ENCODE measurements at regions not wholly inside any gene's neighbourhood (a gene's known extent, or its start where the extent isn't known, plus 50 kb on each side); places are given as distances from the start of the nearest gene placed in this dataset.

GRCh38 chr11:91133361-91133760 is 910.5 kb upstream of the CHORDC1 start:
- Histone ChIP-seq H3K36me3 (ENCODE audit: control insufficient read depth in 2 of 2, insufficient read depth in 2 of 2, low read length in 1 of 2) (no peaks in the 10 kb centered on the region), H3K27ac (ENCODE audit: low read depth in 2 of 2, low read length in 1 of 2) (no peak overlapping the region), H3K27me3 (ENCODE audit: control insufficient read depth in 1 of 2, insufficient read depth in 2 of 2, low read length in 2 of 2) (no peaks in the 10 kb centered on the region), H3K9me3 (ENCODE audit: control insufficient read depth in 2 of 2, insufficient read depth in 1 of 2, low read depth in 1 of 2, low read length in 1 of 2) (no peaks in the 10 kb centered on the region), H3K4me1 (ENCODE audit: control insufficient read depth in 2 of 2, insufficient read depth in 2 of 2, low read length in 1 of 2) (no peaks in the 10 kb centered on the region), H3K4me3 (ENCODE audit: low read depth in 1 of 2, low read length in 2 of 2) (no peak overlapping the region)

GRCh38 chr11:91129596-91129995 is 906.7 kb upstream of the CHORDC1 start:
- Histone ChIP-seq H3K27ac (ENCODE audit: low read depth in 2 of 2, low read length in 1 of 2) (no peak overlapping the region), H3K27me3 (ENCODE audit: control insufficient read depth in 1 of 2, insufficient read depth in 2 of 2, low read length in 2 of 2) (no peaks in the 10 kb centered on the region), H3K4me1 (ENCODE audit: control insufficient read depth in 2 of 2, insufficient read depth in 2 of 2, low read length in 1 of 2) (no peaks in the 10 kb centered on the region), H3K9me3 (ENCODE audit: control insufficient read depth in 2 of 2, insufficient read depth in 1 of 2, low read depth in 1 of 2, low read length in 1 of 2) (no peaks in the 10 kb centered on the region), H3K36me3 (ENCODE audit: control insufficient read depth in 2 of 2, insufficient read depth in 2 of 2, low read length in 1 of 2) (no peaks in the 10 kb centered on the region), H3K4me3 (ENCODE audit: low read depth in 1 of 2, low read length in 2 of 2) (no peak overlapping the region)
- 63 to 85% methylated on average over 3 of the region's 3 CpGs for WGBS, 2 donors

- Histone ChIP-seq H3K36me3 (ENCODE audit: control insufficient read depth in 2 of 2, insufficient read depth in 2 of 2, low read length in 1 of 2) (no peaks in the 10 kb centered on the region), H3K27ac (ENCODE audit: low read depth in 2 of 2, low read length in 1 of 2) (no peak overlapping the region), H3K27me3 (ENCODE audit: control insufficient read depth in 1 of 2, insufficient read depth in 2 of 2, low read length in 2 of 2) (no peaks in the 10 kb centered on the region), H3K4me1 (ENCODE audit: control insufficient read depth in 2 of 2, insufficient read depth in 2 of 2, low read length in 1 of 2) (no peaks in the 10 kb centered on the region), H3K4me3 (ENCODE audit: low read depth in 1 of 2, low read length in 2 of 2) (no peak overlapping the region), H3K9me3 (ENCODE audit: control insufficient read depth in 2 of 2, insufficient read depth in 1 of 2, low read depth in 1 of 2, low read length in 1 of 2) (no peaks in the 10 kb centered on the region)
- 80 to 84% methylated on average over 1 of the region's 1 CpG for WGBS, 2 donors
Observed at GRCh38 chr11:91124363-91124762, 901.5 kb upstream of the CHORDC1 start.

GRCh38 chr11:91115116-91115515 is 892.3 kb upstream of the CHORDC1 start:
- H3K4me3 ChIP-seq (ENCODE audit: low read depth in 1 of 2, low read length in 2 of 2) = no peak overlapping the region

GRCh38 chr11:91104237-91104636 is 881.4 kb upstream of the CHORDC1 start:
- Histone ChIP-seq H3K36me3 (ENCODE audit: control insufficient read depth in 2 of 2, insufficient read depth in 2 of 2, low read length in 1 of 2) (no peaks in the 10 kb centered on the region), H3K27ac (ENCODE audit: low read depth in 2 of 2, low read length in 1 of 2) (no peak overlapping the region), H3K4me1 (ENCODE audit: control insufficient read depth in 2 of 2, insufficient read depth in 2 of 2, low read length in 1 of 2) (no peaks in the 10 kb centered on the region), H3K27me3 (ENCODE audit: control insufficient read depth in 1 of 2, insufficient read depth in 2 of 2, low read length in 2 of 2) (no peaks in the 10 kb centered on the region), H3K9me3 (ENCODE audit: control insufficient read depth in 2 of 2, insufficient read depth in 1 of 2, low read depth in 1 of 2, low read length in 1 of 2) (no peaks in the 10 kb centered on the region), H3K4me3 (ENCODE audit: low read depth in 1 of 2, low read length in 2 of 2) (no peak overlapping the region)
- 37 to 41% methylated on average over 2 of the region's 2 CpGs for WGBS, 2 donors

More at GRCh38 chr11:91115116-91115515, 892.3 kb upstream of the CHORDC1 start:
- H3K4me1 ChIP-seq (ENCODE audit: control insufficient read depth in 2 of 2, insufficient read depth in 2 of 2, low read length in 1 of 2) = no peaks in the 10 kb centered on the region
- no peak overlapping the region for H3K27ac ChIP-seq (ENCODE audit: low read depth in 2 of 2, low read length in 1 of 2)
- 32 to 48% methylated on average over 1 of the region's 1 CpG for whole genome bisulfite sequencing, 2 donors
- no peaks in the 10 kb centered on the region for H3K9me3 ChIP-seq (ENCODE audit: control insufficient read depth in 2 of 2, insufficient read depth in 1 of 2, low read depth in 1 of 2, low read length in 1 of 2)
- no peaks in the 10 kb centered on the region for H3K36me3 ChIP-seq (ENCODE audit: control insufficient read depth in 2 of 2, insufficient read depth in 2 of 2, low read length in 1 of 2)
- H3K27me3 ChIP-seq (ENCODE audit: control insufficient read depth in 1 of 2, insufficient read depth in 2 of 2, low read length in 2 of 2) = no peaks in the 10 kb centered on the region

- no peaks in the 10 kb centered on the region for H3K36me3 ChIP-seq (ENCODE audit: control insufficient read depth in 2 of 2, insufficient read depth in 2 of 2, low read length in 1 of 2)
- no peaks in the 10 kb centered on the region for H3K27me3 ChIP-seq (ENCODE audit: control insufficient read depth in 1 of 2, insufficient read depth in 2 of 2, low read length in 2 of 2)
- H3K4me1 ChIP-seq (ENCODE audit: control insufficient read depth in 2 of 2, insufficient read depth in 2 of 2, low read length in 1 of 2) = no peaks in the 10 kb centered on the region
- H3K27ac ChIP-seq (ENCODE audit: low read depth in 2 of 2, low read length in 1 of 2) = no peak overlapping the region
- no peak overlapping the region for H3K4me3 ChIP-seq (ENCODE audit: low read depth in 1 of 2, low read length in 2 of 2)
- H3K9me3 ChIP-seq (ENCODE audit: control insufficient read depth in 2 of 2, insufficient read depth in 1 of 2, low read depth in 1 of 2, low read length in 1 of 2) = no peaks in the 10 kb centered on the region
- 63 to 73% methylated on average over 3 of the region's 3 CpGs for WGBS, 2 donors
Observed at GRCh38 chr11:91100427-91100826, 877.6 kb upstream of the CHORDC1 start.

- H3K4me1 ChIP-seq (ENCODE audit: control insufficient read depth in 2 of 2, insufficient read depth in 2 of 2, low read length in 1 of 2) = no peaks in the 10 kb centered on the region
- WGBS, 2 donors = 60 to 65% methylated on average over 2 of the region's 2 CpGs
Observed at GRCh38 chr11:91097083-91097482, 874.2 kb upstream of the CHORDC1 start.

GRCh38 chr11:91093141-91093540 is 870.3 kb upstream of the CHORDC1 start:
- Histone ChIP-seq H3K9me3 (ENCODE audit: control insufficient read depth in 2 of 2, insufficient read depth in 1 of 2, low read depth in 1 of 2, low read length in 1 of 2) (no peaks in the 10 kb centered on the region), H3K27me3 (ENCODE audit: control insufficient read depth in 1 of 2, insufficient read depth in 2 of 2, low read length in 2 of 2) (no peaks in the 10 kb centered on the region), H3K4me3 (ENCODE audit: low read depth in 1 of 2, low read length in 2 of 2) (no peak overlapping the region), H3K27ac (ENCODE audit: low read depth in 2 of 2, low read length in 1 of 2) (no peak overlapping the region), H3K36me3 (ENCODE audit: control insufficient read depth in 2 of 2, insufficient read depth in 2 of 2, low read length in 1 of 2) (no peaks in the 10 kb centered on the region), H3K4me1 (ENCODE audit: control insufficient read depth in 2 of 2, insufficient read depth in 2 of 2, low read length in 1 of 2) (no peaks in the 10 kb centered on the region)

More at GRCh38 chr11:91097083-91097482, 874.2 kb upstream of the CHORDC1 start:
- no peaks in the 10 kb centered on the region for H3K27me3 ChIP-seq (ENCODE audit: control insufficient read depth in 1 of 2, insufficient read depth in 2 of 2, low read length in 2 of 2)
- H3K9me3 ChIP-seq (ENCODE audit: control insufficient read depth in 2 of 2, insufficient read depth in 1 of 2, low read depth in 1 of 2, low read length in 1 of 2) = no peaks in the 10 kb centered on the region
- H3K36me3 ChIP-seq (ENCODE audit: control insufficient read depth in 2 of 2, insufficient read depth in 2 of 2, low read length in 1 of 2) = no peaks in the 10 kb centered on the region
- no peak overlapping the region for H3K27ac ChIP-seq (ENCODE audit: low read depth in 2 of 2, low read length in 1 of 2)
- no peak overlapping the region for H3K4me3 ChIP-seq (ENCODE audit: low read depth in 1 of 2, low read length in 2 of 2)

- Histone ChIP-seq H3K27me3 (ENCODE audit: control insufficient read depth in 1 of 2, insufficient read depth in 2 of 2, low read length in 2 of 2) (no peaks in the 10 kb centered on the region), H3K27ac (ENCODE audit: low read depth in 2 of 2, low read length in 1 of 2) (no peak overlapping the region), H3K36me3 (ENCODE audit: control insufficient read depth in 2 of 2, insufficient read depth in 2 of 2, low read length in 1 of 2) (no peaks in the 10 kb centered on the region), H3K4me3 (ENCODE audit: low read depth in 1 of 2, low read length in 2 of 2) (no peak overlapping the region), H3K4me1 (ENCODE audit: control insufficient read depth in 2 of 2, insufficient read depth in 2 of 2, low read length in 1 of 2) (no peaks in the 10 kb centered on the region), H3K9me3 (ENCODE audit: control insufficient read depth in 2 of 2, insufficient read depth in 1 of 2, low read depth in 1 of 2, low read length in 1 of 2) (no peaks in the 10 kb centered on the region)
Observed at GRCh38 chr11:91091563-91091962, 868.7 kb upstream of the CHORDC1 start.

- WGBS, 2 donors = 51 to 61% methylated on average over 2 of the region's 2 CpGs
- Histone ChIP-seq H3K4me3 (ENCODE audit: low read depth in 1 of 2, low read length in 2 of 2) (no peak overlapping the region), H3K4me1 (ENCODE audit: control insufficient read depth in 2 of 2, insufficient read depth in 2 of 2, low read length in 1 of 2) (no peaks in the 10 kb centered on the region), H3K9me3 (ENCODE audit: control insufficient read depth in 2 of 2, insufficient read depth in 1 of 2, low read depth in 1 of 2, low read length in 1 of 2) (peaks cover 0 to 5% of the 10 kb centered on the region in 2 donors), H3K27ac (ENCODE audit: low read depth in 2 of 2, low read length in 1 of 2) (no peak overlapping the region), H3K36me3 (ENCODE audit: control insufficient read depth in 2 of 2, insufficient read depth in 2 of 2, low read length in 1 of 2) (no peaks in the 10 kb centered on the region), H3K27me3 (ENCODE audit: control insufficient read depth in 1 of 2, insufficient read depth in 2 of 2, low read length in 2 of 2) (no peaks in the 10 kb centered on the region)
Observed at GRCh38 chr11:91086028-91086427, 863.2 kb upstream of the CHORDC1 start.

Data from esophagus (tissue), 2 donors.